HL-60 (cell line): ENCODE measurements at regions not wholly inside any gene's neighbourhood (a gene's known extent, or its start where the extent isn't known, plus 50 kb on each side); places are given as distances from the start of the nearest gene placed in this dataset.

Source experiments
- DNase-seq, 2 experiments: peaks; one replicate each; pipeline ENCODE4 v3.0.0-alpha.2; 2010 to 2020; ENCODE audit warnings: low read depth in 1 of 2, low spot score in 1 of 2
- H3K27ac ChIP-seq: fragments of 250-450 bp; sonication (Bioruptor Pico); replicated peaks from 2 replicates; pipeline ENCODE4 v1.5.1; 2020; ENCODE audit warnings: mild to moderate bottlenecking, moderate library complexity
- H3K27me3 ChIP-seq: fragments of 250-450 bp; sonication (Bioruptor Pico); 2 replicates; pipeline ENCODE4 v1.5.1; 2021; ENCODE audit warnings: mild to moderate bottlenecking, moderate library complexity; ENCODE audit not compliant: insufficient read depth, poor library complexity, severe bottlenecking
- H3K4me3 ChIP-seq: replicated peaks from 2 replicates; pipeline ENCODE4 v1.5.1; 2011; ENCODE audit warnings: mild to moderate bottlenecking, control low read depth, low read length; ENCODE audit not compliant: insufficient read depth
- CTCF ChIP-seq: IDR thresholded peaks from one replicate; pipeline ENCODE4 v1.5.1; 2011; ENCODE audit warnings: low read length, control low read depth, inconsistent platforms; ENCODE audit not compliant: insufficient read depth
- GABPA ChIP-seq: IDR thresholded peaks from 2 replicates; pipeline ENCODE4 v1.6.1; 2012; ENCODE audit warnings: low read depth
- POLR2AphosphoS5 ChIP-seq: IDR thresholded peaks from 2 replicates; pipeline ENCODE4 v1.6.1; 2012; ENCODE audit warnings: low read depth
- REST ChIP-seq: IDR thresholded peaks from 2 replicates; pipeline ENCODE4 v1.6.1; 2012; ENCODE audit warnings: low read depth; ENCODE audit not compliant: insufficient replicate concordance
- SPI1 ChIP-seq: IDR thresholded peaks from 2 replicates; pipeline ENCODE4 v1.6.1; 2012; ENCODE audit warnings: low read depth, mild to moderate bottlenecking, borderline replicate concordance

GRCh38 chr9:86529496-86530275, 175.5 kb upstream of the TUT7 start:
- H3K4me3 ChIP-seq = no peak overlapping the region
- no peaks in the 10 kb centered on the region for H3K27me3 ChIP-seq
- H3K27ac ChIP-seq = no peak overlapping the region
- TF ChIP-seq REST (no peak), POLR2AphosphoS5 (no peak), SPI1 (no peak), CTCF (no peak), GABPA (no peak)
- no peak for DNase-seq

GRCh38 chr9:86526021-86526420, 171.8 kb upstream of the TUT7 start:
- H3K4me3 ChIP-seq = no peak overlapping the region
- H3K27ac ChIP-seq = no peak overlapping the region
- TF ChIP-seq SPI1 (no peak), GABPA (no peak), POLR2AphosphoS5 (no peak), CTCF (no peak), REST (no peak)
- no peak for DNase-seq
- peaks cover 3% of the 10 kb centered on the region for H3K27me3 ChIP-seq

GRCh38 chr9:86525182-86525581, 171.0 kb upstream of the TUT7 start:
- DNase-seq = no peak
- Histone ChIP-seq H3K4me3 (no peak overlapping the region), H3K27me3 (peaks cover 3% of the 10 kb centered on the region), H3K27ac (no peak overlapping the region)
- peak; percentile 40 for TF ChIP-seq REST
- no peak for TF ChIP-seq GABPA
